Mesendoderm (in vitro differentiated cells): ENCODE measurements at regions not wholly inside any gene's neighbourhood (a gene's known extent, or its start where the extent isn't known, plus 50 kb on each side); places are given as distances from the start of the nearest gene placed in this dataset.

Source experiments
- DNase-seq: peaks from one replicate; pipeline ENCODE4 v3.0.0; 2013
- H2AK5ac ChIP-seq: 2 replicates; pipeline ENCODE4 v1.6.1; 2013; ENCODE audit warnings: low read length, inconsistent platforms
- H2BK120ac ChIP-seq: 2 replicates; pipeline ENCODE4 v1.6.1; 2013; ENCODE audit warnings: low read depth, mild to moderate bottlenecking, low read length, moderate library complexity, mixed read lengths
- H2BK15ac ChIP-seq: replicated peaks from 2 replicates; pipeline ENCODE4 v1.6.1; 2013; ENCODE audit warnings: low read depth, mild to moderate bottlenecking, moderate library complexity
- H2BK5ac ChIP-seq: 2 replicates; pipeline ENCODE4 v1.6.1; 2013; ENCODE audit warnings: low read length, inconsistent platforms
- H3K18ac ChIP-seq: 2 replicates; pipeline ENCODE4 v1.6.1; 2013; ENCODE audit warnings: mild to moderate bottlenecking, low read length, mixed read lengths
- H3K23ac ChIP-seq: one replicate; pipeline ENCODE4 v1.6.1; 2013; ENCODE audit warnings: low read length
- H3K27ac ChIP-seq: 2 replicates; pipeline ENCODE4 v1.5.1; 2013; ENCODE audit warnings: low read depth, mild to moderate bottlenecking, inconsistent platforms, low read length, moderate library complexity
- H3K27me3 ChIP-seq: 2 replicates; pipeline ENCODE4 v1.6.1; 2013; ENCODE audit warnings: low read length, control low read depth, mild to moderate bottlenecking, inconsistent platforms; ENCODE audit not compliant: insufficient read depth, poor library complexity
- H3K36me3 ChIP-seq: 2 replicates; pipeline ENCODE4 v1.6.1; 2013; ENCODE audit warnings: low read length, inconsistent platforms; ENCODE audit not compliant: control insufficient read depth, insufficient read depth
- H3K4ac ChIP-seq: one replicate; pipeline ENCODE4 v1.6.1; 2013; ENCODE audit warnings: low read depth, mild to moderate bottlenecking, low read length, moderate library complexity
- H3K4me1 ChIP-seq: 2 replicates; pipeline ENCODE4 v1.6.1; 2013; ENCODE audit warnings: low read depth, low read length, inconsistent platforms; ENCODE audit not compliant: control insufficient read depth
- H3K4me2 ChIP-seq: 2 replicates; pipeline ENCODE4 v1.6.1; 2013; ENCODE audit warnings: low read length
- H3K4me3 ChIP-seq: 2 replicates; pipeline ENCODE4 v1.5.1; 2013; ENCODE audit warnings: mild to moderate bottlenecking, low read length
- H3K56ac ChIP-seq: one replicate; pipeline ENCODE4 v1.6.1; 2013; ENCODE audit warnings: low read length
- H3K79me1 ChIP-seq: 2 replicates; pipeline ENCODE4 v1.6.1; 2013; ENCODE audit warnings: low read length, inconsistent platforms
- H3K79me2 ChIP-seq: 2 replicates; pipeline ENCODE4 v1.6.1; 2013; ENCODE audit warnings: mild to moderate bottlenecking, low read length; ENCODE audit not compliant: control insufficient read depth, insufficient read depth
- H3K9ac ChIP-seq: 2 replicates; pipeline ENCODE4 v1.6.1; 2013; ENCODE audit warnings: low read length, inconsistent platforms
- H4K5ac ChIP-seq: one replicate; pipeline ENCODE4 v1.6.1; 2013; ENCODE audit warnings: low read length
- H4K8ac ChIP-seq: one replicate; pipeline ENCODE4 v1.6.1; 2013; ENCODE audit warnings: low read depth, mild to moderate bottlenecking, control low read depth, low read length, moderate library complexity
- WGBS: extraction: QIAGEN DNeasy Blood & Tissue Kit; methylation state at CpG from one replicate; pipeline ENCODE4 v1.1.7; 2013; ENCODE audit warnings: low lambda C conversion rate, missing lambda C conversion rate; ENCODE audit not compliant: insufficient coverage; ENCODE audit errors: extremely low coverage; 5-methylcytosine and 5-hydroxymethylcytosine counted together

- H3K23ac ChIP-seq, result no peak overlapping the region
- H2BK5ac ChIP-seq, result no peak overlapping the region
- H3K79me1 ChIP-seq, result no peaks in the 10 kb centered on the region
- no peak overlapping the region for H3K56ac ChIP-seq
- H3K9ac ChIP-seq, result no peak overlapping the region
- H3K4ac ChIP-seq, result no peak overlapping the region
- H2AK5ac ChIP-seq, result no peak overlapping the region
- H3K4me2 ChIP-seq, result no peak overlapping the region
- H3K4me1 ChIP-seq, result no peaks in the 10 kb centered on the region
- no peak overlapping the region for H4K8ac ChIP-seq
- H2BK120ac ChIP-seq, result no peak overlapping the region
- no peak overlapping the region for H4K5ac ChIP-seq
- H2BK15ac ChIP-seq, result no peak overlapping the region
- no peaks in the 10 kb centered on the region for H3K79me2 ChIP-seq
- H3K36me3 ChIP-seq, result no peaks in the 10 kb centered on the region
- H3K27me3 ChIP-seq, result no peaks in the 10 kb centered on the region
- no peak overlapping the region for H3K27ac ChIP-seq
- H3K18ac ChIP-seq, result no peak overlapping the region
- DNase-seq, result no peak
- no peak overlapping the region for H3K4me3 ChIP-seq
Observed at GRCh38 chr4:65918872-65919271, 248.6 kb upstream of the EPHA5 start.

DNA sequence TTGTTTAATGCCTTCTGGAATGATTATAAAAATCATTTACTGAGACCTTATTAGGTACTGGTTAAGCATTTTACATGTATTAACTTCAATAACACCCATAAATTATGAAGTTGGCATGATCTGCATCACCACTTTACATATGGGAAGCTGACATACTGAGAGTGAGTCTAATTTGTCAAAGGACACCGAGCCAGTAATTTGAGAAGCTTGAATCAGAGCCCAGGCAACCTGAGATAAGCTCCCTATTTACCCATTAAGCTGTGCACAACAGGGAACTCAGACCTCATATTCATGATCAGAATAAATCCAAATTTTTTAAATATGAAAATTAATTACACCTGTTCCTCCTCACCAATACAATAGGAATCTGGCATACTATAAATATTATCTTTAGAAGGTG lies 247.9 kb upstream of the EPHA5 start:
- Histone ChIP-seq H3K23ac (no peak overlapping the region), H2BK5ac (no peak overlapping the region), H4K8ac (no peak overlapping the region), H3K9ac (no peak overlapping the region), H3K4me3 (no peak overlapping the region), H3K4me1 (no peaks in the 10 kb centered on the region), H3K27me3 (no peaks in the 10 kb centered on the region), H2BK120ac (no peak overlapping the region), H2AK5ac (no peak overlapping the region), H3K56ac (no peak overlapping the region), H3K27ac (no peak overlapping the region), H3K79me2 (no peaks in the 10 kb centered on the region), H3K79me1 (no peaks in the 10 kb centered on the region), H3K4ac (no peak overlapping the region), H3K4me2 (no peak overlapping the region), H4K5ac (no peak overlapping the region), H3K36me3 (no peaks in the 10 kb centered on the region), H3K18ac (no peak overlapping the region), H2BK15ac (no peak overlapping the region)
- no peak for DNase-seq
- no CpG with 5 or more reads among the region's 1 CpG for WGBS

- Histone ChIP-seq H3K79me2 (no peaks in the 10 kb centered on the region), H2BK5ac (no peak overlapping the region), H3K27ac (no peak overlapping the region), H3K4ac (no peak overlapping the region), H4K8ac (no peak overlapping the region), H3K56ac (no peak overlapping the region), H3K79me1 (no peaks in the 10 kb centered on the region), H3K36me3 (no peaks in the 10 kb centered on the region), H3K18ac (no peak overlapping the region), H3K27me3 (no peaks in the 10 kb centered on the region), H2BK120ac (no peak overlapping the region), H3K4me1 (no peaks in the 10 kb centered on the region), H3K4me2 (no peak overlapping the region), H3K23ac (no peak overlapping the region), H3K9ac (no peak overlapping the region), H3K4me3 (no peak overlapping the region), H4K5ac (no peak overlapping the region), H2AK5ac (no peak overlapping the region), H2BK15ac (no peak overlapping the region)
- DNase-seq, result no peak
- no CpG with 5 or more reads among the region's 2 CpGs for WGBS
Observed at GRCh38 chr4:65917486-65917885, 247.2 kb upstream of the EPHA5 start.

DNA sequence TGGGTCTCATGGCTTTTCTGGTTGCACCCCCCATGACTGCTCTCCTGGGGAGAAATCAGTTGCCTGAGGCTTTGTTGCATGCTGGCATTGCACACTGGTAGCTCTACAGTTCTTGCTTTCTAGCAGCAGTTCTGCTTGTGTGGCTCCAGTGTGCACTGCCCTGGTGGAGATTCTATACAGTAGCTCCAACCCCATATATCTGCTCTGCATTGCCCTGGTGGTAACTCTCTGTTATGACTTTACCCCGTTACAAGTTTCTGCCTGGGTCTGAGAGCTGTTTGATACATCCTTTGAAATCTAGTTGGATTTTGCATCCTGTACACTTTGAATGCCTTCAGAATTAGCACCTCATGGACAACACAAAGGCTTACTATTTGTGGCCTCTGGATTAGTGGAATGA lies 241.4 kb upstream of the EPHA5 start:
- Histone ChIP-seq H4K5ac (no peak overlapping the region), H3K9ac (no peak overlapping the region), H3K79me1 (no peaks in the 10 kb centered on the region), H3K4me3 (no peak overlapping the region), H3K4ac (no peak overlapping the region), H3K36me3 (no peaks in the 10 kb centered on the region), H3K4me2 (no peak overlapping the region), H3K27ac (no peak overlapping the region), H2BK15ac (no peak overlapping the region), H2AK5ac (no peak overlapping the region), H3K56ac (no peak overlapping the region), H4K8ac (no peak overlapping the region), H3K18ac (no peak overlapping the region), H3K27me3 (no peaks in the 10 kb centered on the region), H3K23ac (no peak overlapping the region), H3K4me1 (no peaks in the 10 kb centered on the region), H2BK5ac (no peak overlapping the region), H3K79me2 (no peaks in the 10 kb centered on the region), H2BK120ac (no peak overlapping the region)
- no CpG with 5 or more reads among the region's 1 CpG for WGBS
- DNase-seq, result no peak

GRCh38 chr4:65893957-65894755 lies 223.9 kb upstream of the EPHA5 start:
- H3K18ac ChIP-seq, result no peak overlapping the region
- no peaks in the 10 kb centered on the region for H3K27me3 ChIP-seq
- no peak overlapping the region for H3K4me3 ChIP-seq
- WGBS, result no CpG with 5 or more reads among the region's 6 CpGs
- no peak overlapping the region for H4K5ac ChIP-seq
- no peaks in the 10 kb centered on the region for H3K36me3 ChIP-seq
- DNase-seq, result no peak
- no peak overlapping the region for H3K9ac ChIP-seq
- H3K4me1 ChIP-seq, result no peaks in the 10 kb centered on the region
- H2AK5ac ChIP-seq, result no peak overlapping the region
- H2BK5ac ChIP-seq, result no peak overlapping the region
- H2BK15ac ChIP-seq, result no peak overlapping the region
- H3K79me2 ChIP-seq, result no peaks in the 10 kb centered on the region
- no peak overlapping the region for H3K56ac ChIP-seq
- H2BK120ac ChIP-seq, result no peak overlapping the region
- H3K4ac ChIP-seq, result no peak overlapping the region
- H4K8ac ChIP-seq, result no peak overlapping the region
- no peak overlapping the region for H3K23ac ChIP-seq
- H3K79me1 ChIP-seq, result no peaks in the 10 kb centered on the region
- H3K27ac ChIP-seq, result no peak overlapping the region
- no peak overlapping the region for H3K4me2 ChIP-seq

DNA sequence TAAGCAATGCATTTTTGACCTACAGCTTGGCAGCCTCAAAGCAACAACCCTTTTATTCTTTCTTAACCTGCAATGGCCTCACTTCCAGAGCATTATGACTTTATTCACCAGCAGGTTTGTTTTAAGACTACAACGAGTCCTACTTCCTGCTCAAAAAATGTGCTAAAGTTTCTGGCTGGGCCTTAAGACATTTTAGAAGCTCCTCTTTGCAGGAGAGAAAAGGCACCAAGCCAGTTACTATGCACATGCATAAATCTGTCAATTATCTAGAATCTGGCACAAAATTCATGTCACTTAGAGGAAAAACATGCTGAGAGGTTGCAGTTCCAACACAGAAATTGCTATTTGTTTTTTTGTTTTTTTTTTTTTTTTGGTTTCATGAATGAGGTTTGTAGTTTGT lies 223.0 kb upstream of the EPHA5 start:
- WGBS, result no CpG with 5 or more reads among the region's 1 CpG
- no peak overlapping the region for H3K56ac ChIP-seq
- no peaks in the 10 kb centered on the region for H3K4me1 ChIP-seq
- no peak overlapping the region for H3K9ac ChIP-seq
- H3K23ac ChIP-seq, result no peak overlapping the region
- peak overlapping the region; percentile 51 for H3K18ac ChIP-seq
- H4K8ac ChIP-seq, result no peak overlapping the region
- no peak overlapping the region for H3K4ac ChIP-seq
- H2BK120ac ChIP-seq, result no peak overlapping the region
- DNase-seq, result no peak
- no peaks in the 10 kb centered on the region for H3K79me2 ChIP-seq
- H3K36me3 ChIP-seq, result no peaks in the 10 kb centered on the region
- H3K27ac ChIP-seq, result no peak overlapping the region
- H2AK5ac ChIP-seq, result no peak overlapping the region
- no peak overlapping the region for H4K5ac ChIP-seq
- no peak overlapping the region for H3K4me2 ChIP-seq
- H2BK5ac ChIP-seq, result no peak overlapping the region
- H3K27me3 ChIP-seq, result no peaks in the 10 kb centered on the region
- H3K79me1 ChIP-seq, result no peaks in the 10 kb centered on the region
- H3K4me3 ChIP-seq, result no peak overlapping the region
- H2BK15ac ChIP-seq, result no peak overlapping the region
